HT-29 (cell line): ENCODE measurements at regions not wholly inside any gene's neighbourhood (a gene's known extent, or its start where the extent isn't known, plus 50 kb on each side); places are given as distances from the start of the nearest gene placed in this dataset.
A peak's percentile ranks its signal among the peaks of the same experiment; 100 is the strongest.
"Not testable (repeated sequence)": the region's sequence is repeated elsewhere in the genome, so short reads cannot be mapped to it uniquely, and the experiment has no call there.

ENCODE experiments used
- DNase-seq: peaks from one replicate; pipeline ENCODE4 v3.0.0-alpha.2; 2015; ENCODE audit warnings: low spot score

DNA sequence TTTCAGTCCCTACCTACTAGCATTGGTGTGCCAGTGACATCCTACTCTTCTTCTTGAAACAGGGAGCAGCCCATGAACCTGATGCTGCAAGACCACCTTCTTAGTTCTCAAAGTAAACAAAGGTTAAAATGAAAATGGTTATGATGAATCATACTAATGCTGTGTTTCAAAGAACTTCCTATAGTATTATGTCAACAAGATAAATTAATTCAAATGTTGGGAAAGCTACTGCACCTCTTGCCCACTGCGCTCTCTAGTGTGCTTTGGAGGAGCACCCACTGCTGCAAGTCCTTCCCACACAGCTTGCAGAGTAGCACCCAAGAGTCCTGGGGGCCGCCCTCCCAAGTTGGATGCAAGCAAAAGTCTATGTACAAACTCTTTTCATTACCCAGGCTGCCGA lies 81.1 kb downstream of the CD200R1L start:
- no peak for DNase-seq

DNA sequence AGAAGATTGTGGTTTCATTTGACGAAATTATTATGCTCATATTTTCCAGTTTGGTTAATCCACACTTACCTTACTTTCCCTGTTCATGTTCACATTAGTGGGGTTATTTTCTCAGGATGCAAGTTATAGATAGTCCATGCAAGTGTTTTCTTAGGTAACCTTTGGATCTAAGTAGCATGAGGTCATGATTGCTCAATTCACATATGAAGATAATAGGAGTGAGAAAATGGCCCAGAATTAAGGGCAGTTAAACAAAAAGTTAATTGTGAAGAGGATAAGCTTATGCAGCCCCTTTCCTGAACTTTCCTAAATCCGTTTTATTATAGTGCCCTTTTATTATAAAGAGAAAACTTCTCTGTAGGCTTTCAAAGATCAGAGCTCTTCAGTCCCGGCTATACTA lies 83.4 kb downstream of the CD200R1L start:
- no peak for DNase-seq

DNA sequence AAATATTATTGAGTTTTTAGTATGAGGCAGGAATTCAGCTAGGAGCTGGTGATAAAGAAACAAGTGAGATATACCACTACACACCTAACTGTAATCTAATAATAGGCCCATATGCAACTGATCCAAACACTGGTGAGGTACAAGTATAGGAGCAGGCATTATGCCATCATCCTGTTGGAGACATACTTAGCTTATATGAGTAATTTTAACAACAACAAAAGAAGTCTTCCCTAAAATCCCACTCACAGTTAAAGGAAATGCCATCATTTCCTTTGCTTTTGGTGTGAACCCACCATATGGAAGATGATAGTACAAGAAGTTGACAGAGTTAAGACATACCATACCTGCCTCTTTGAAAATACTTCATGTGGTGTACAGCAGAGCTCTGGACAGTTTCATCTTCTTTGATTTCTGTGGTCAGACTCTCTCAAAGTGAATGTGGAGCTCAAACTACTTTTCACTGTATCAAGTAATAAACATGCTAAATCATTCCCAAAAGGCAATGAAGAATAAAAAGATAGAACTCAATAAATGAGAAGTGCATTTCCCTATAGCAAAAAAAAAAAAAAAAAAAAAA lies 85.5 kb downstream of the CD200R1L start:
- no peak for DNase-seq

DNA sequence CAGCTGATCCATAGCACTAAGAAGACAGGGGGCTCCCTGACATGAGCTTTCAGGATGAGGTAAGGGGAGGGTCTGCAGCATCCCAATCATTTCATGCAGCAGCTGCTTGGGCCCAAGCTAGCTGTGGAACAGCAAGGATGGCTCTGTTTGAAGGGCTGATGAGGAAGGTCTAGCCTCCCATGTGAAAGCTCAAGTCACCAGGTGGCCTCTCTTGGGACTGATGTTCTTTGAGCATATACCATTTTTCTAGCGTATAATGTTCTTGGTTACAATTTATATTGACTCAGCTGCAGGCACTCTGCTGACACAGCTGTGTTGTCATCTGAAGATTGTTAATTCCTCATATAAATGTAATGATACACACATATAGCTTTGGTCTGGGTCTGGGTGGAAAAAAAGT lies 87.0 kb downstream of the CD200R1L start:
- DNase-seq: no peak

DNA sequence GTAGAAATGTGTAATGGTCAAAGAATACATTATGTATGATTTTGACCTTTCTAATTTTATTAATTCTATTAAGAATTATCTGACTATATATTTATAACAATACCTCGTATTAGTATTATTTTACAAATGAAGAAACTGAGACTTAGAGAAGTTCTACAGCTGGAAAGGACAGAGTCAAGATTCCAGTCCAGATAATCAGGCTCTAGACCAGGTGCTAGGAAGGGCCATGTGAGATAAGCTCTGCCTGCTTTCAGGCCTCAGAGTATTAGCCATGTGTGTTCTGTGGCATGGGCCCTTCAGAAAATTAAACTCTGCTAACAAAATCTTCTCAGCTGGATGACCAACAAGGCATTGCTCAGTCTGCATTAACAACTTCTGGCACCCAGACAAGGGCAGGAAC lies 87.5 kb downstream of the CD200R1L start:
- DNase-seq: no peak

DNA sequence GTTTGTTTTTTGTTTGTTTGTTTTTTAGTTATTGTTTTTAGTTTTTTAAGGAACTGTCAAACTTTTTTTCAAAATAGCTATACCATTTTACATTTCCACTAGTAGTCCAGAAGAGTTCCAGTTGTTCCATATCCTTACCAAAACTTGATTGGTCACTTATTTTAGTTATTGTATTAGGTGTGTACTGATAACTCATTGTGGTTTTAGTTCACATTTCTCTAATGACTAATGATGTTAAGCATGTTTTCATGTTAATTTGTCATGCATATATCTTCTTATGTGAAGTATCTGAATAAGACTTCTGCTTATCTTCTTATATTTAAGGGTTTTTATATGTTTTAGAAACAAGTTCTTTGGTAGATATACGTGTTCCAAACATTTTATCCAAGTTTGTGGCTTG lies 89.5 kb downstream of the CD200R1L start:
- DNase-seq: no peak

DNA sequence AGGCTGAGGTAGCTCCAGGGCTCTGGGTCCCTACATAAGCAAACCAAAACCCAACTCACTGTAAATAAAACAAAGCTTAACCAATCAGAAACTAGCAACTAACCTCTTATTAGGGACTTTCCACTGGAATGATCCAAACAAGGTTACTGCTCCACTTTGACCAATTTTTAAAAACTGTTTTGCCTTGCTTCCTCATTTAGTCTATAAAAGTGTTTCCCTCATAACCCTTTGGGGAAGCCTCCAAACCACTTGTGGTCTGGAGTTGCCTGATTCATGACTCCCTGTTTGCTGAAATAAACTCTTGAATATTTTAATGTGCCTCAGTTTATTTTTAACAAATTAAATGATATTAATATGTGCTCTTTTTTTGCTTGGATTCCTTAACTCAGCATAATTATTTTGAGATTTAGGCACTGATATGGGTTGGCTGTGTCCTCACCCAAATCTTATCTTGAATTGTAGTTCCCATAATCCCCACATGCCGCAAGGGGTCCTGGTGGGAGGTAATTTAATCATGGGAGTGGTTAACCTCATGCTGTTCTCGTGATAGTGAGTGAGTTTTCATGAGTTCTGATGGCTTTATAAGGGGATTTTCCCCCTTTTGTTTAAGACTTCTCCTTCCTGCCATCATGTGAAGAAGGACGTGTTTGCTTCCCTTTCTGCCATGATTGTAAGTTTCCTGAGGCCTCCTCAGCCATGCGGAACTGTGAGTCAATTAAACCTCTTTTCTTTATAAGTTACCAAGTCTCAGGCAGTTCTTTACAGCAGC lies 90.6 kb downstream of the CD200R1L start:
- DNase-seq: no peak

DNA sequence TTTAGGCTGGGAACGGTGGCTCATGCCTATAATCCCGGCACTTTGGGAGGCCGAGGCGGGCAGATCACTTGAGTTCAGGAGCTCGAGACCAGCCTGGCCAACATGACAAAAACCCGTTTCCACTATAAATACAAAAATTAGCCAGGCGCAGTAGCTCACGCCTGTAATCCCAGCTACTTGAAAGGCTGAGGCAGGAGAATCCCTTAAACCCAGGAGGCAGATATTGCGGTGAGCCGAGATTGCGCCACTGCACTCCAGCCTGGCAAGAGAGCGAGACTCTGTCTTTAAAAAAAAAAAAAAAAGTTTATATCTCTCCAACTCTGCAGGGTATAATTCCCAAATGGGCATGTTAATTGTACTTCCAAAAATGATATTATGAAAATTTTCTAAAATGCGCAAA lies 91.6 kb downstream of the CD200R1L start:
- not testable (repeated sequence) for DNase-seq

DNA sequence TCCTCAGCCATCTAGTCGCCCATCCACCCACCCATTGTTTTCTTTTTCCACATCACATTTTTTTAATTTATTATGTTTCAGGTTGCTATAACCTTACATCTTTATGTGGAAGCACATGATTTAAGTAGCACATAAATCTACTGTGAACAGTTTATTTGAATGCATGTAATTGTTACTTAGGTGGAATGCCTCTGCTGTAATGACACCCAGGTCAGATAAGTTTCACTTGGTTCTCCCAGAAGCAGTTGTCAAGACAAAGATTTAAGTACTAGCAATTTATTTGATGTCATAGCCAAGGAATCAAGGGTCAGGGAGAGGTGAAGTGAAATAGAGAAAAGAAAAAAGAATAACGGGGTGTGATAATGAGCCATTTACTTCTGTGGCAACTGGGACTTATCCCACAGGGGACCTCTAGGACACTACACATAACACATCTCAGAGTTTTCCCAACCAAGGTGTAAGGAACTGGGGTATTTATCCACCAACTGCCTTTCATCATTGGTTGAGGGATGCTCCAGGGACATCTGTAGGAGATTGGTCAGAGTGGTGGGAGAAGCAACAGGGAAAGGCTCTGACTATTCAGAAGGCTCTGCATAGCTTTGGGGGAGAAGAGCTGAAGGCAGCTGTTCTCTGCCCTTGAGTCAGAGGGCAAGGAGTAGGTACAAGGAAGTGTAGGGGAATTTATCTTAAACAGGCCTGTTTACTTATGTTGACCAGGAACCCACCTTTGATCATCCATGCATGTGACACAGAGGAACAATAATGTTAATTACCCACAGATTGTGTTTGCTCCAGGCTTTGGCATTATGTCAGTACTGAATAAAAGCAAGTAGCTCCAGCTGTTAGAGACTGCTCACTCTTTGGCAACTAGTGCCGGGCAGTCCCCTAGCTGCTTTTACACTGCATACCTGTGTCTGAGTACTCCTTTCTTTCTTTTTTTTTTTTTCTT lies 94.8 kb downstream of the CD200R1L start:
- peak; percentile 64 for DNase-seq

DNA sequence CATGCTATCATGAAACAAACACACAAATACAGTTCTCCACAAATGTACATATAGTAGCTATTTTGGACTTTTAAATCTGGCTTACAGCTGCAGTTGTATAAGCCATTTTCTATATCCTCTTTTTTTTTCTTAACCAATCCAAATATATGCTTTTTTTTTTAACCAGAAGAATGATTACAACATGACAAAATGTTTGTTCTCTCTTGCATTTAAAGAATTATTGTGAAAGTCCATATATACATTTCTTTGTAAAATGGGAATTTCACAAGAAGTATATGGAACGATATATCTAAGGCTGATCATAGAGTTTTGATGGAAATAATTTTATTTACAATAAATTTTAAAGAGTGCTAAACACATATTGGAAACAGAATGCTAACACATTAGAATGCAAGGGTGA lies 95.6 kb downstream of the CD200R1L start:
- DNase-seq: no peak

DNA sequence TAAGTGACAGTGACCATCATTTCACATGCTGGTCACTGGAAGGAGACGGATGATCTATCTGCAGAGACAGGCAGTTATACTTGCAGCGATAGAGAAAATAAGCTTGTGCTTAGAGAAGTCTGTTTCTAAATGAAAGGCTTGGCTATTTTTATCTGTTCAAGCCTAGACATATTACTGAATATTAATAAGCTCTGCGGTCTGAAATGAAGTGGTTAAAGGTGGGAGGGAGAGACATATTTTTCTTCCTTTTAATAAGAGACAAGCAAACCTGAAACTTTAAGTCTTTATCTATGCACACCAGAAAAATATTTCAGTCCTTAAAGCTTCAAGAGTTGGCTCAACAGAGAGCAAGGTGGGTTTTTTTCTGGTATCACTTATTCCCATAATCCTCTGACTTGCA lies 99.0 kb downstream of the CD200R1L start:
- no peak for DNase-seq

DNA sequence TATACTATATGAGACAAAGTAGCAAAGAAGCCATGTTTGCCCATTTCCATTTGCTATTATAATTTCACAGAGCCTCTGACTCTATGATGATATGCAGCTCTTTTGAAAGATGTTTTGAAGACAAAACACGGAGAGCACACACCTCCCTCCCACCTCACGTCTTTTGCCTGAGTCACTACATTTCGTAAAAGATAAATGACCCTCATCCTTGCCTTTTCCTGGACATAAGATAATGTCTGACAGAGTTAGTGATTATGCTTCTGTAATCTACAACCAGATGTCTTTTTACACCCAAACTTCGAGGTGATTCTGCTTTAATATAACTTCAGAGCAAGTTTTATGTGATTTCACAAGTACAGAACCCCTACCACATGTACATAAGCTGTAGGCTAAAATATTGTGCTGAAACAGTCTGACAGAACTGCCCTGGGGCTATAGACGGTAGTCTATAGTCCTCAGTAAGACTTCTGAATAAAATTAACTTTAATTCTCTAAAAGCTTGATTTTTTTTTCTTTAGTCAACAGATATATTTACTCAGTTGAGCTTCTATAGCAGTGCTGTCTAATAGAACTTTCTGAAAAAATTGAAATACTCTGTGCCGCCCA lies 99.9 kb downstream of the CD200R1L start:
- no peak for DNase-seq

DNA sequence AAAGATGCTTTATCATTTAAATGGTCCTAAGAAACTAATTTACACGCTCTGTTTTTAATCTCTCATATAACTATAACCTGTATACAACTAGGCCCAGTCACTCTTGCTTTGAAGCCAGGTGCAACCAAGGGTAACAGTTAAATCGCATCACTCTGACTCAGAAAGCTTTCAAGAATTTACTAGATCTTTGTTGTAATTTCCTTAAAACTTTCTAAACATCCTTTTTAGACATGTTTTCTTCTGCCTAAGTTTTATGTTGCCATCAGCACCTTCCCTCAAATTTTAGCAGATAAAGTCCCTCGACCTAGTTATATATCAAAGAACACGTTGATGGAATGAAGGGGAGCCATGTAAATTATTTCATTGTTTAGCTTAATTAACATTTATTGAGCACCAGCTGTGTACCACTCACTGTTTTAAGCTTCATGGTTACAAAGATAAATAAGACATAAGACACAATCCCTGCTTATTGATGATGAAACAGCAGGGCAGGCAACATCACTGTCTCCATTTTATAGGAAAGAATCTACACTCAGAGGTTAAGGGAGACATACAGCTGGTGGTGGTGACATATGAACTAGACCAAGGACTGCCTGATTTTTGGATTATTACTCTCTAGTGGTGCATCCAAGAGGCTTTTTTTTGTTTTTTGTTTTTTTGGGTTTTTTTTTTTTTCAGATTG lies 101.0 kb downstream of the CD200R1L start:
- no peak for DNase-seq

DNA sequence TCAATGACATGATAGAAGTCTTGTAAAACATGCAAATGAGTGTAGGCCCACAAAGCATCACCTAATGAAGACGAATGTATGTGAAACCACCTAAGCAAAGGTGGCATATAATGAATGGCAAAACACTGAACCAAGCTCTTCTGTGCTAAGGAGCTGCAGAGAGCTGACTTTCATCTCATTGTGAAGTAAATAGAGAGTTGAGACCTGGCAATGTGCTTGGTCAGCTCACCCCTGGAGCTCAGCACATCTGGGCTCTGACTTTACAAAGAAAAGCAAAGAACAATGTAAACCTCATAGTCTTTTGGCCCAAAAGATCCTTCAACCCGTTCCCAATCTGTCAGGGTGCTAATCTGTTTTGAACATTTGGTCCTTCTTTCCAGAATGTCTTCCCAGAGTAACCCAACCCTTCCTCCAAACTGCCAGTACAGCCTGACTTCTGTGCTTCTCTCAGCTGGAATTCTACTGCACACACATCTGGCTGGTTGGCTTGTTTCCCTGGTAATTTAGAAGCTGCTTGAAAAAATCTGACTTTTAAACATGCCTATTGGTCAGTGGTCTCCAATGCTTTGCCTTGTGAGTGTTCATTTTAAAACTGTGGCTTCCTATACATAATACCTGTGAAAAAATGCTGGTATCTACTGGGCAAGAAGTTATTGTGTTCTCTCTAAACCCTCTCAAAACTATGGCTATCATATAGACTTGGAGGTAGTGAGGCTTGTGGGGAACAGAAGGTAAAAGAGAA lies 101.7 kb downstream of the CD200R1L start:
- DNase-seq: no peak

DNA sequence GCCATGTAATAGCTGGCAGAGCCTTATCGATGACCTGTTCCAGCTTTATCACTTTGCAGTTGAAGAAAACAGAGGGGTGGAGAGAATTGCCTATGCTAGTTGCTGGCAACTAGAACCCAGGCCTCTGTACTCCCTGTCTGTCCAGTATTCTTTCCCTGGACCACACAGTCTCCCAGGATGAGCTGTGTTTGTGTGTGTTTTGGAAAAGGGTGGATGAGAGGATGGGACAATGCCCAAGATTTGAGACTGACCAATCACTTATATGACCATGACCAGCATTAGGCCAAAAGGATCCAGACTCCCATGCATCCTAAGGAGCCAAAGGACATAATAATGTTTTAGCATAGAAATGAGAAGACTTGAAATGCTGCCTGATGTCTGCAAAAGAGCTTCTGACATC lies 102.6 kb downstream of the CD200R1L start:
- no peak for DNase-seq

DNA sequence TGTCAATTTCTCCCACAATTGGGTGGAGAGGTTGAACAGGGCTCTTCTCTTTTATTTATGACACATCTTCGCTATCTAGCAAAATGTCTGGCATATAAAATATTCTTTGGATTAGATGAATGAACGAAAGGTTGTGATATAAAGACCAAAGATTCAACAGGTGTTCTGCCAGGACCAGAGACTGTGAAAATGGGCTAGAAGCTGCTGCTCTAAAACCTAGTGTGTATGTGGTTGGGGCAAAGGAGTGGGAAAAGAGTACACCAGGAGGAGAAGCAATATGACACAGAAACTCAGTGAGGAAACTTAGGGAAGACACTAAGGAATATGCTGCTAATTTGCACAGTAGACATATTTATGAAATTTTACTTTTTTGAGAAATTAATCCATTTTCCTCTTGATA lies 102.0 kb upstream of the CCDC80 start:
- DNase-seq: no peak

DNA sequence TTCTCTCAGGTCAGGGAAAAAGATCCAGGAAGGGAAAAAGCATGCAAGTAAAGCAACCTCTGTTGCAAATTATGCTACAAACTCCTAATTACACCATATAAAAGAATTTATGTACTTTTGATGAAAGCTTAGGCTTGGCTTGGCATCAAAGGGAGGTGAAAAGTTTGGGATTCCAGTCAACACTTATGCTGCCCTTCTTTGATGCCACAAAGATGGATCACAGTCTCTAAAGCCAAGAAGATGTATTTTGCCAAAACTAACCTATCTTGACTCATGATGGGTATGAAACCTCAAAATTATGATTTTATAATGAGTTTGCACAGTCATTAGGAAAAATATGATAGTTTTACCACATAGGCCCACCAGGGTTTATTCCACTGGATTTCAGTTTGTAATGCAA lies 101.0 kb upstream of the CCDC80 start:
- DNase-seq: no peak

DNA sequence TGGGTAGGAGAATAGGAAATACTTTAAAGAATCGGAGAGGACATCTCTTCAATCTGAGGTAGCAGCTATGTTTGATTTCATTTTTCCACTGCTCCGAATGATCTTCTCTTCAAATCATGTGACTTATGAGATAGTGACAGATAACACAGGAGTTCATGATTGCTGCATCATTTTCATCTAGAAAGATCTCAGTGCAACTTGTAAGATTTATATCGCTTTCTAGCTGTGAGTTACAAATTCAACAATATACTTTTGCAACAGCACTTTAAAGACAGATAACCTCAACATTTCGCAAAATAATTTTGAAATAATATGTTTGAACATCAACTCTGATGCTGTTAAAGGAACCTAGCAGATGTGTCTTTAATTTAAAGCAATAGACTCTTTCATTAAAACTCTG lies 99.9 kb upstream of the CCDC80 start:
- DNase-seq: no peak

DNA sequence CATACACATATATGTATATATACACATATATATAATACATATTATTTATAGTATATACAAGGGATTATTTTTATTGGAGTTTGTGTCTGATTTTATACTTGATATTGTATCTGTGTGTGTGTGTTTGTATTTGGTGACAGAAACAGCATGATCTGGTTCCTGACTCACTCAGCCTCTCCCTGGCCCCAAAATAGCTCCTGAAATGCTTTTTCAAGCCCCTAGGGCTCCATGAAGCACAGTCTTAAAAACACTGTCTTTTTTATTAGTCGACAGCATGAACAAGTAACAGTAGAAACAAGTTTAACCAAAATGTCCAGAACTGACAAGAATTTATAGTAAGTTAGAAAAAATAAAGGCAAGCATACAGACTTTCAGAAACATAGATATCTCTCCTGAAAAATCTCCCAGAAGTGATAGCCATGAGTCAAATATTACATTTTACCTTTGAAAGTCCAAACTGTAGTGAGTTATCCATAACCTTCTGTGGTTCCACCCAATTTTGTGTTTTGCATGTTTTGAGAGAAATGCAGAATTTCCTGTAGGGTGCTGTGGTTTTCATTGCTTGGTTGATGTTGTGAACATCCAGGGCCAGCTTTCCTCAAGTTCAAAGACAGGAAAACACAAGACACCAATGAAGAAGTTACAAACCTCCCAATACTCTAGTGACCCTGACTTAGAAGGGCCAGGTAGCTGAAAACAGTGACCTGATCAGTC lies 98.5 kb upstream of the CCDC80 start:
- no peak for DNase-seq

DNA sequence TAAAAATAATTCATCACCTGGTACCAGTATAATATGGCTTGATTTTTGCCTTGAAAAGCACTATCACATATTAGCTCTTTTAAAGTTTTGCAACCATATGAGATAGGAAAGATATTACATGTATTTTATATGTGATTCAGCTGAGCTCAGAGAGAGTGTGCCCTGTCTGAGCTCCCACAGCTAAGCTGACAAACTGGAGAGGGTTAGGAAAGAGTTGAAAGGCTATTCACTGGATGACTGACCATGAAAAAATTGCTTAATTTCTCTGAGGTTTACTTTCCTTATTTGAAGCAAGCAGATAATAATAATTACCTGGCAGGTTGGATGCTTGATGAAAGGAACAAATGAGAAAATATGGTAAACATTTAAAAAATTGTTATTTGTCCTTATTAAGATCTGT lies 97.4 kb upstream of the CCDC80 start:
- no peak for DNase-seq
